ENCODE measurements at regions not wholly inside any gene's neighbourhood (a gene's known extent, or its start where the extent isn't known, plus 50 kb on each side); places are given as distances from the start of the nearest gene placed in this dataset.

DNA sequence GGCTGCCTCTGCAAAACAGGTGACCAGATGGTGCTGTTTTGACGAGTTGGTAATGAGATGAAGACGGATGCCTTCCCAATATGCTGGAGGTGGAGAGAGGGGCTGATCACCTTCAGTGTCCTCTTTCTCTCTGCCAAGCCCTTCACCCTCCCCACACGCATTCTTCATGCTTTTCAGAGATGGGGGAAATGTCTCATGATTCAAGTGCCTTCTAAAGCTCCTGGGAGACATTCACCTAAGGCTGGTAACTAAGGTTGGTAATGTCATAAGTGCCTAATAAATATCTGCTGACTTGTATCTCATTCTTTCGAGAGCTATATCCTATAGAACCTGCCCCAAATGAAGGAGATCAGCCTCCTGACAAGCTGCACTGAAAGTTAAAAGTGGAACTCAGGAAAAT is 86.2 kb upstream of the MBNL2 start:
- Histone ChIP-seq H3K36me3 (ENCODE audit: control insufficient read depth in 2 of 2, insufficient read depth in 2 of 2, low read length in 2 of 2) (no peaks in the 10 kb centered on the region), H3K27ac (ENCODE audit: low read length) (no peak overlapping the region), H3K4me1 (ENCODE audit: control insufficient read depth, insufficient read depth, low read length) (peaks cover 4% of the 10 kb centered on the region)

DNA sequence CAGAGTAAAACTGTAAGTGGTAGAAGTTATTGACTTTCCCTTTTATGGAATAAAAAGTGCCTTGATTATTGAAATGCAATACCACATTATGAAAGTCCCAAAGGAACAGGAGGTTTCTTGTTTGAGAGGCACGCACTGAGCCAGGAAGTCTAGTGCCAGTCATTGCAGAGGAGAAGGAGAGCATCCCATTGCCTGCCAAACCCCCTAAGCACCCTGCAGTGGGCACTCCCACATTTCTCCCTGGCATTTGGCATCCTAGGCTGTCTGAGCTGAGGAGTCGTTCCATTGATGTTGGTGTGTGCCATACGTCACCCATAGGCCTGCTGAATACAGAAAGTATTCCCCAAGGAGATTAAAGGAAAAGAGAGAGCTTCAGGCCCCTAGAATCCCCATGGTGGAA is 85.7 kb upstream of the MBNL2 start:
- Histone ChIP-seq H3K4me1 (ENCODE audit: control insufficient read depth, insufficient read depth, low read length) (peaks cover 8% of the 10 kb centered on the region), H3K27ac (ENCODE audit: low read length) (no peak overlapping the region), H3K9me3 (ENCODE audit: control insufficient read depth in 2 of 2, low read length in 2 of 2) (no peaks in the 10 kb centered on the region), H3K4me3 (ENCODE audit: low read length in 2 of 2) (no peak overlapping the region), H3K9ac (ENCODE audit: low read length in 2 of 2) (no peak overlapping the region), H3K36me3 (ENCODE audit: control insufficient read depth in 2 of 2, insufficient read depth in 2 of 2, low read length in 2 of 2) (no peaks in the 10 kb centered on the region), H3K27me3 (ENCODE audit: control insufficient read depth in 1 of 2, insufficient read depth in 2 of 2, low read length in 2 of 2) (no peaks in the 10 kb centered on the region)

More for the DNA sequence above, 86.2 kb upstream of the MBNL2 start:
- Histone ChIP-seq H3K27me3 (ENCODE audit: control insufficient read depth in 1 of 2, insufficient read depth in 2 of 2, low read length in 2 of 2) (no peaks in the 10 kb centered on the region), H3K9ac (ENCODE audit: low read length in 2 of 2) (no peak overlapping the region), H3K9me3 (ENCODE audit: control insufficient read depth in 2 of 2, low read length in 2 of 2) (no peaks in the 10 kb centered on the region), H3K4me3 (ENCODE audit: low read length in 2 of 2) (no peak overlapping the region)

DNA sequence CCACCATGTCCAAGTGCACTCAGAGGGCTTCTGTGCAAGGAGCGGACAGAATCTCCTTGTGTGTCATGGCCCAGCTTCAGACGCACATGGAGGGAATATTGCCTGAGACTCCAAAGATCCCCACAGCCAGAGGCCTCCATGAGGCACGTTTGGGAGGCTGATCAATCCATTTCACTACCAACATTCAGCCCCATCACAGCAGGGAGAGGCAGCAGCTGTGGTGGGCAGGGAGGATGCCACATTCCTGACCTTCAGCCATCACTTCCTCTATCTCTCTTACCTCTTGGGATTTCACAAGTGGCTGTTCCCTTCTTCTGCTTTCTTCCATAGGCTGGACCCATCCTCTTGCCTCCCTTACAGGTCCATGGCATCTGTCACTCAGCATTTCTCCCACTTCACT is 82.4 kb upstream of the MBNL2 start:
- Histone ChIP-seq H3K4me1 (ENCODE audit: control insufficient read depth, insufficient read depth, low read length) (peaks cover 12% of the 10 kb centered on the region), H3K36me3 (ENCODE audit: control insufficient read depth in 2 of 2, insufficient read depth in 2 of 2, low read length in 2 of 2) (no peaks in the 10 kb centered on the region), H3K9me3 (ENCODE audit: control insufficient read depth in 2 of 2, low read length in 2 of 2) (no peaks in the 10 kb centered on the region), H3K9ac (ENCODE audit: low read length in 2 of 2) (no peak overlapping the region), H3K27me3 (ENCODE audit: control insufficient read depth in 1 of 2, insufficient read depth in 2 of 2, low read length in 2 of 2) (no peaks in the 10 kb centered on the region), H3K27ac (ENCODE audit: low read length) (no peak overlapping the region), H3K4me3 (ENCODE audit: low read length in 2 of 2) (no peak overlapping the region)

DNA sequence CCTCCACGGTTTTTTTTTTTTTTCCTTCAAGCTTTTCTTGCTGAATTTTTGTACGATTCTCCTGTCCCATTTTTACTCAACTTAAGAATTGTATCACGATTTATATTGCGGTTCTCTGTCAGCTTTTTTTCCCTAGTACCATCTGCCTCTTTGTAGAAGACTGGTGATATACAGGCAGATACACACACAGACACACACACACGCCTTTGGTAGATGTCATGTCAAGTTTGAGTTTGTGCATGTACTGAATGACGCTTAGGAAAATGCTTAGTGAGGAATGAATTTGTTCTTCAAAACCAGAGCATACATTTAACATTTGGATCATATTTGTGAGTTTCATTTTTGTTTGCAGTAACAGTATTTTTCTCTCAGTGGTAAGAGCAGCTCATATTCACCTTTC is 82.0 kb upstream of the MBNL2 start:
- no peak overlapping the region for H3K27ac ChIP-seq (ENCODE audit: low read length)
- H3K9ac ChIP-seq (ENCODE audit: low read length in 2 of 2) = no peak overlapping the region
- no peaks in the 10 kb centered on the region for H3K36me3 ChIP-seq (ENCODE audit: control insufficient read depth in 2 of 2, insufficient read depth in 2 of 2, low read length in 2 of 2)
- H3K27me3 ChIP-seq (ENCODE audit: control insufficient read depth in 1 of 2, insufficient read depth in 2 of 2, low read length in 2 of 2) = no peaks in the 10 kb centered on the region
- no peak overlapping the region for H3K4me3 ChIP-seq (ENCODE audit: low read length in 2 of 2)
- H3K9me3 ChIP-seq (ENCODE audit: control insufficient read depth in 2 of 2, low read length in 2 of 2) = no peaks in the 10 kb centered on the region
- H3K4me1 ChIP-seq (ENCODE audit: control insufficient read depth, insufficient read depth, low read length) = peaks cover 12% of the 10 kb centered on the region

DNA sequence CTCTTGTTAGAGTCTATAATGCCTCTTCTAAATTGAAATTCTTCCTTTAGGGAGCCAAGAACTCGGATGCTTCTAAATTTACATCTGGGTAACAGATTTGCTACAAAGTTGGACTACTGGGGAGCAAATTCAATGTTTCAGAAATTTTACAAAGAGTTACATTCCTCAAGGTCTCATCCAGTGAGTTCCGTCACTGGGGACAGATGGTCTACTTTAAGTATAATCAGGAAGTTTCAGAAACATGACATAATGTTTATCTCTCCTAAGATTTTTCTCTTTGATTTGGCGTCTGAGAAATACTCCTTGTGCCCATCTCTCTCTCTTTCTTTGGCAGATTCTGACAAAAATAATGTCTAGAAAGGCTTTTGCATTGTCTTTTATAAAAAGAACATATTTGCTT is 81.5 kb upstream of the MBNL2 start:
- Histone ChIP-seq H3K27me3 (ENCODE audit: control insufficient read depth in 1 of 2, insufficient read depth in 2 of 2, low read length in 2 of 2) (no peaks in the 10 kb centered on the region), H3K9me3 (ENCODE audit: control insufficient read depth in 2 of 2, low read length in 2 of 2) (no peaks in the 10 kb centered on the region), H3K4me3 (ENCODE audit: low read length in 2 of 2) (no peak overlapping the region), H3K36me3 (ENCODE audit: control insufficient read depth in 2 of 2, insufficient read depth in 2 of 2, low read length in 2 of 2) (no peaks in the 10 kb centered on the region), H3K27ac (ENCODE audit: low read length) (no peak overlapping the region), H3K9ac (ENCODE audit: low read length in 2 of 2) (no peak overlapping the region), H3K4me1 (ENCODE audit: control insufficient read depth, insufficient read depth, low read length) (peaks cover 12% of the 10 kb centered on the region)

DNA sequence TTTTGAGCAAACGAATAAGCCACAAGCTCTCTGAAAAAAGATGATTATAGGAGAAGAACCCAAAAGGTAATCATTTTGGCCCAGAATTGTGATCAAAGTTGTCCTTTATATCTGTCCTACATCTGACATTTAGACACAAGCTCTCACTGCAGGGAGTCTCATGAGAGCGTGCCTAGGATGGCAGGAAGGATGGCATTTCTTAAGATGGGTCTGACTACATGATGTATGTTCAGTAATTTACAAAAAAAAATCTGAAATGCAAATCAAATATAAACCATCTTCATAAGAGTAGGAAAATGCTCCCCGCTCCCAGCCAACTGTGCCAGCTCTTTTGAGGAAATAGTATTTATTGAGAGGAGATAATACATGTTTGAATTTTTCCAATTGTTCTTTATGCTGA is 81.0 kb upstream of the MBNL2 start:
- H3K36me3 ChIP-seq (ENCODE audit: control insufficient read depth in 2 of 2, insufficient read depth in 2 of 2, low read length in 2 of 2) = no peaks in the 10 kb centered on the region
- no peak overlapping the region for H3K27ac ChIP-seq (ENCODE audit: low read length)
- no peaks in the 10 kb centered on the region for H3K27me3 ChIP-seq (ENCODE audit: control insufficient read depth in 1 of 2, insufficient read depth in 2 of 2, low read length in 2 of 2)
- H3K9me3 ChIP-seq (ENCODE audit: control insufficient read depth in 2 of 2, low read length in 2 of 2) = no peaks in the 10 kb centered on the region
- peak overlapping the region in 1 of 2 donors; percentile 52 for H3K4me3 ChIP-seq (ENCODE audit: low read length in 2 of 2)
- H3K4me1 ChIP-seq (ENCODE audit: control insufficient read depth, insufficient read depth, low read length) = peaks cover 12% of the 10 kb centered on the region
- H3K9ac ChIP-seq (ENCODE audit: low read length in 2 of 2) = no peak overlapping the region

DNA sequence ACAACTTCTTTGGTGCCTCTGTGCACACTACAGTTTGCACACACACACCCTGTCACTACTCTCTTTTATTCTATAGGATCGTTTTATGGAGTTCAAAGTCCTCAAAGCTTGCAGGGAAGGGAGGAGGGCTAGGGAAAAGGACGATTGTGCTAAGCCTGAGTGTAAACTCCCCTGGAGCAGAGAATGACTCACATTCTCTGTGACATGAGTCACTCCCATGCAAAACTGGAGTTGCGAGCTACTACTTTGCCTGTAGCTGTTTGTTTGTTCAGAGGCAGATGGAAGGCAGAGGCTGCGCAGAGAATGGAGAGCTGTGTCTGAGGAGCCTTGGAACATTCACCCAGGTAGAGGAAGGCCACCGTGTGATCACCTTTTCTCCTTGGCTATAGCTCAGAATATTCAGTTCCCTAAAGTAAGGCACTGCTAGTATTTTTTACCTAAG is 80.5 kb upstream of the MBNL2 start:
- no peak overlapping the region for H3K27ac ChIP-seq (ENCODE audit: low read length)
- peak overlapping the region; percentile 9 to 52 for H3K4me3 ChIP-seq (ENCODE audit: low read length in 2 of 2)
- no peaks in the 10 kb centered on the region for H3K36me3 ChIP-seq (ENCODE audit: control insufficient read depth in 2 of 2, insufficient read depth in 2 of 2, low read length in 2 of 2)
- H3K27me3 ChIP-seq (ENCODE audit: control insufficient read depth in 1 of 2, insufficient read depth in 2 of 2, low read length in 2 of 2) = no peaks in the 10 kb centered on the region
- no peaks in the 10 kb centered on the region for H3K9me3 ChIP-seq (ENCODE audit: control insufficient read depth in 2 of 2, low read length in 2 of 2)
- peaks cover 10% of the 10 kb centered on the region for H3K4me1 ChIP-seq (ENCODE audit: control insufficient read depth, insufficient read depth, low read length)
- H3K9ac ChIP-seq (ENCODE audit: low read length in 2 of 2) = peak overlapping the region; percentile 2 to 43

DNA sequence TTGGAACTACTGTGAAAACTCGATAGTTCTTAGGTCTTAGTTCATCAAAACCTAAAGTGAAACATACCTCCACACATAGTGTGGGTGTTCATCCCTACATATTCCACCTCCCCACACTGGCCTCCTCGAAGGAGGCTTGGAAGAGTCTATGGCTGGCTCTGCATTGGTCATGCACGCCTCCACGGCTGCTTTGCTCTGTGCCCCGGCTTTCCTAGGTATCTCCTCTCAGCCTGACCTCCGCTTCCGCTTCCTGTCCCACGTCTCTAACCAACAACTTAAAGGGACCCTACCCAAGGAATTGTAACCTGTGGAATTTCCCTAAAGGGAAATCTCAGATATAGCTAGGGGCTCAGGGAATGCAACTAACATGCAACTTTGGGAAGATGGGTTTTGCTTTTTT is 79.7 kb upstream of the MBNL2 start:
- Histone ChIP-seq H3K27me3 (ENCODE audit: control insufficient read depth in 1 of 2, insufficient read depth in 2 of 2, low read length in 2 of 2) (no peaks in the 10 kb centered on the region), H3K4me1 (ENCODE audit: control insufficient read depth, insufficient read depth, low read length) (peaks cover 8% of the 10 kb centered on the region), H3K27ac (ENCODE audit: low read length) (no peak overlapping the region), H3K4me3 (ENCODE audit: low read length in 2 of 2) (peak overlapping the region; percentile 10 to 41), H3K36me3 (ENCODE audit: control insufficient read depth in 2 of 2, insufficient read depth in 2 of 2, low read length in 2 of 2) (no peaks in the 10 kb centered on the region), H3K9me3 (ENCODE audit: control insufficient read depth in 2 of 2, low read length in 2 of 2) (no peaks in the 10 kb centered on the region), H3K9ac (ENCODE audit: low read length in 2 of 2) (no peak overlapping the region)

DNA sequence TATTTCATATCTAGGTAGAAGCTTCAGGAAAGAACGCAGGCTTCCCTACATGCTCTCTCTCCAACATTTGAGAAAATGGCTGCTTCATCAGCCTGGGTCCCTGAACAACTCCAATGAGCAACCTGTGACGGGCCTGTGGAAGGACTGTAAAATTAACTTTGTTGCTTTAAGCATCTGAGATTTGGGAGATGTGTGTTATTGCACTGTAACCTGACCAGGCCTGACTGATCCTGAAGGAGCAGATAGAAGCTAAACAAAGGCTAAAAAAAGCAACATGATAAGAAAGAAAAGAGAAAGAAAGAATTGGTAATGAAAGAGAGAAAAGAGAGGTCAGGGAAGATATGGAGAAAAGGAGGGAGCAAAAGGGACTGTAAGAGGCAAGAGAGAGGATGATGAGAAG is 77.1 kb upstream of the MBNL2 start:
- Histone ChIP-seq H3K27ac (ENCODE audit: low read length) (no peak overlapping the region), H3K4me3 (ENCODE audit: low read length in 2 of 2) (no peak overlapping the region), H3K4me1 (ENCODE audit: control insufficient read depth, insufficient read depth, low read length) (peaks cover 8% of the 10 kb centered on the region), H3K27me3 (ENCODE audit: control insufficient read depth in 1 of 2, insufficient read depth in 2 of 2, low read length in 2 of 2) (no peaks in the 10 kb centered on the region), H3K36me3 (ENCODE audit: control insufficient read depth in 2 of 2, insufficient read depth in 2 of 2, low read length in 2 of 2) (no peaks in the 10 kb centered on the region), H3K9me3 (ENCODE audit: control insufficient read depth in 2 of 2, low read length in 2 of 2) (no peaks in the 10 kb centered on the region), H3K9ac (ENCODE audit: low read length in 2 of 2) (no peak overlapping the region)

DNA sequence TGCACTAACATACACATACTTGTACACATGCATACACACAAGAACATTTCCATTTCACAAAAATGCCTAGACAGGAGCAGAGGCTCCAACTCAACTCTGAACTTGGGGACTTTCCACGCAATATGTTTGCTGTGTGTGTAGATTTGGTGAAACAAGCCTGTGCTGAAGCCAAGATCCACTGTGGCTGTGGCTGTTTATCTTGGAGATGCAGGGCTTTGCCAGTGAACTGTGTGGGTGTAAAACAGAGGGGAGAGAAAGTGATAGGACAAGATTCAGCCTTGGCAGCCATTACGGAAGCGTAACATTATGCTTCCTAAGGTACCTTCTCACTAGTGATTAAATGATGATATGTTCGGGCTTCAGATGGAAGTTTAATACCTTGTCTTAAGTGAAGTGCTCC is 73.2 kb upstream of the MBNL2 start:
- no peaks in the 10 kb centered on the region for H3K4me1 ChIP-seq (ENCODE audit: control insufficient read depth, insufficient read depth, low read length)
- no peak overlapping the region for H3K4me3 ChIP-seq (ENCODE audit: low read length in 2 of 2)
- H3K27ac ChIP-seq (ENCODE audit: low read length) = no peak overlapping the region
- no peaks in the 10 kb centered on the region for H3K27me3 ChIP-seq (ENCODE audit: control insufficient read depth in 1 of 2, insufficient read depth in 2 of 2, low read length in 2 of 2)
- no peaks in the 10 kb centered on the region for H3K36me3 ChIP-seq (ENCODE audit: control insufficient read depth in 2 of 2, insufficient read depth in 2 of 2, low read length in 2 of 2)
- H3K9me3 ChIP-seq (ENCODE audit: control insufficient read depth in 2 of 2, low read length in 2 of 2) = no peaks in the 10 kb centered on the region
- H3K9ac ChIP-seq (ENCODE audit: low read length in 2 of 2) = no peak overlapping the region

DNA sequence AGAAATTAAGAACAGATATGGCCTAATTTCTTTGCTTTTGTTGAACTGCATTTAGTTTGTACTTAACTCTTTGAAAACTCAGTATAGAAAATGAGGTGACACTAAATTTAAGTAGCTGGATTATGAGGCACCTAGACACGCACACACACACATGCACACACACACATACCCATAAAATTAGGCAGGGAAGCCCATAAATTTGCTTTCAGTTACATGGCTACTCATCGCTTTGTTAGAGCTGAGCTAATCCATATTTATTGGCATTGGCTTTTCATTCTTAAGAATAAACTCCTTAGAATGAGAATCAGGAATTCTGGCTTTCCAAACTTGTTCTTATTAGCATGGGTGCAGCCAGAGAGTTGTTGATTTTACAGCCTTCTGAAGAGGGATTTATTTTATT is 61.7 kb upstream of the MBNL2 start:
- no peak overlapping the region for H3K9ac ChIP-seq (ENCODE audit: low read length in 2 of 2)
- H3K4me3 ChIP-seq (ENCODE audit: low read length in 2 of 2) = no peak overlapping the region
- H3K9me3 ChIP-seq (ENCODE audit: control insufficient read depth in 2 of 2, low read length in 2 of 2) = no peaks in the 10 kb centered on the region
- no peaks in the 10 kb centered on the region for H3K36me3 ChIP-seq (ENCODE audit: control insufficient read depth in 2 of 2, insufficient read depth in 2 of 2, low read length in 2 of 2)
- no peaks in the 10 kb centered on the region for H3K4me1 ChIP-seq (ENCODE audit: control insufficient read depth, insufficient read depth, low read length)
- no peak overlapping the region for H3K27ac ChIP-seq (ENCODE audit: low read length)
- H3K27me3 ChIP-seq (ENCODE audit: control insufficient read depth in 1 of 2, insufficient read depth in 2 of 2, low read length in 2 of 2) = no peaks in the 10 kb centered on the region
